ENCODE measurements at regions not wholly inside any gene's neighbourhood (a gene's known extent, or its start where the extent isn't known, plus 50 kb on each side); places are given as distances from the start of the nearest gene placed in this dataset.

GRCh38 chr1:47578721-47579419 lies 141.0 kb downstream of the FOXD2 start:
- ATAC-seq = no peak
- TF ChIP-seq, protein P1, sequence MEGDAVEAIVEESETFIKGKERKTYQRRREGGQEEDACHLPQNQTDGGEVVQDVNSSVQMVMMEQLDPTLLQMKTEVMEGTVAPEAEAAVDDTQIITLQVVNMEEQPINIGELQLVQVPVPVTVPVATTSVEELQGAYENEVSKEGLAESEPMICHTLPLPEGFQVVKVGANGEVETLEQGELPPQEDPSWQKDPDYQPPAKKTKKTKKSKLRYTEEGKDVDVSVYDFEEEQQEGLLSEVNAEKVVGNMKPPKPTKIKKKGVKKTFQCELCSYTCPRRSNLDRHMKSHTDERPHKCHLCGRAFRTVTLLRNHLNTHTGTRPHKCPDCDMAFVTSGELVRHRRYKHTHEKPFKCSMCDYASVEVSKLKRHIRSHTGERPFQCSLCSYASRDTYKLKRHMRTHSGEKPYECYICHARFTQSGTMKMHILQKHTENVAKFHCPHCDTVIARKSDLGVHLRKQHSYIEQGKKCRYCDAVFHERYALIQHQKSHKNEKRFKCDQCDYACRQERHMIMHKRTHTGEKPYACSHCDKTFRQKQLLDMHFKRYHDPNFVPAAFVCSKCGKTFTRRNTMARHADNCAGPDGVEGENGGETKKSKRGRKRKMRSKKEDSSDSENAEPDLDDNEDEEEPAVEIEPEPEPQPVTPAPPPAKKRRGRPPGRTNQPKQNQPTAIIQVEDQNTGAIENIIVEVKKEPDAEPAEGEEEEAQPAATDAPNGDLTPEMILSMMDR (IDR thresholded peaks at IDR 0.05) = no peak
- intact Hi-C loops (cut with DNase I, micrococcal nuclease) = no loop called here
- no peaks in the 10 kb centered on the region for H3K4me1 ChIP-seq (ENCODE audit: low read depth)
- no peak for DNase-seq
- H3K9me3 ChIP-seq = no peaks in the 10 kb centered on the region
- H3K36me3 ChIP-seq (ENCODE audit: low read depth) = no peaks in the 10 kb centered on the region
- no peak overlapping the region for H3K4me3 ChIP-seq

- no peak overlapping the region for H3K4me3 ChIP-seq
- H3K36me3 ChIP-seq (ENCODE audit: low read depth) = no peaks in the 10 kb centered on the region
- DNase-seq (no peak), ATAC-seq (no peak)
- TF ChIP-seq, protein P1 (IDR thresholded peaks at IDR 0.05) = no peak
- no peaks in the 10 kb centered on the region for H3K4me1 ChIP-seq (ENCODE audit: low read depth)
- no peaks in the 10 kb centered on the region for H3K9me3 ChIP-seq
- intact Hi-C loops (cut with DNase I, micrococcal nuclease) = no loop called here
These were observed 142.0 kb downstream of the FOXD2 start for GRCh38 chr1:47579809-47580208.

- no peak for DNase-seq
These were observed 142.7 kb downstream of the FOXD2 start for GRCh38 chr1:47580451-47580995.

DNA sequence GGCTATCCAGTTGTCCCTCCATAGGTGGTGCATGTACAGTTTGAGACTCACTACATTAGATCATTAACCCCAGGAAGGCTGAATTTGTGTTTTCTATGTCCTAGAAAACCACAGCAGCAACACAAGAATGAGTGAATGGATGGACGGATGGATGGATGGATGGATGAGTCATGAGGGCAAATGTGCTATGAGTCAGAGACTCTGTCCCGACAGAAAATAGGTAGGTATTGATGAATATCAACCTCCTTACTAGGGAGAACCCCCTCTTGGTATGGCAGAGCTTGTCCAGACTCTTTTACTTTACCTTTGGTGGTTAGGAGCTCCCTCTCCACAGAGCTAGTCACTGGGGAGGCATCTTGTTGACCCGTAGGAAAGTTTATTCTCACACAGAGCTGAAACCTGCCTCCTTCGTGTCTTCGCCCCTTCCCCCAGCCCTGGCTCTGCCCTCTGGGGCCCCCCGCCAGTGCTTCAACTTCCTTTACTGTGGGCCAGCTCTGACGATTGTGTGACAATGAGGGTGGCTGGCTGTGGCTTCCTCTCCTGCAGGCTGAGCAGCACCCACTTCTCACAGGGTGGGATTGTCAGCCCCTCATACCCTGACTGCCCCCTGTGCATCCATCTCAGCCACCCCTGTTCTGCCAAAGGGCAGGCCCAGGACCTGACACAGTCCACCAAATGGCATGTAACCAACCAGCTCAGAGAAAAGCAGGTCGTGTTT lies 145.2 kb downstream of the FOXD2 start:
- DNase-seq (no peak), ATAC-seq (no peak)
- TF ChIP-seq, protein P1 (IDR thresholded peaks at IDR 0.05) = no peak
- no peaks in the 10 kb centered on the region for H3K36me3 ChIP-seq (ENCODE audit: low read depth)
- no peaks in the 10 kb centered on the region for H3K9me3 ChIP-seq
- no peak overlapping the region for H3K4me3 ChIP-seq
- H3K4me1 ChIP-seq (ENCODE audit: low read depth) = no peaks in the 10 kb centered on the region
- intact Hi-C loops (cut with DNase I, micrococcal nuclease) = no loop called here

More at GRCh38 chr1:47580451-47580995, 142.7 kb downstream of the FOXD2 start:
- no peak for ATAC-seq
- intact Hi-C loops (cut with DNase I, micrococcal nuclease) = no loop called here
- H3K4me3 ChIP-seq = no peak overlapping the region
- H3K36me3 ChIP-seq (ENCODE audit: low read depth) = no peaks in the 10 kb centered on the region
- no peaks in the 10 kb centered on the region for H3K4me1 ChIP-seq (ENCODE audit: low read depth)
- no peaks in the 10 kb centered on the region for H3K9me3 ChIP-seq
- TF ChIP-seq, protein P1 (IDR thresholded peaks at IDR 0.05) = no peak

DNA sequence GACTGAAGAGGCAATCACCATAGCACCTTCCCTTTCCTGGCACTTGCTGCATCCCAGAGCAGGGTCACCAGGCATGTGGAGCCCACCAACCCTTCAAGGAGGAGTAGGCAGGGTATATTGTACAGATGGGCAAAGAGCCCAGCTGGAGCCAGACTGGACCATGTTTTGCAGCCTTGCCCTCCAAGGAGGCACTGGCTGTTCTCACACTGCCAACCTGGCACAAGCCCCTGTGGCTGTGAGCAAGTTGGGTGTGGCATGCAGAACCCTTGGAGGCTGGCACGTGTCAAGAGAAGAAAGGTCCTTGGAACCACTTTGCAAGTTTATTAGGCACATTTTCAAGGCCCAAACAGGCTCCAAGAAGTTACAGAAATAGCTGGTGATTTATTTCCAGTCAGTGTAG lies 146.4 kb downstream of the FOXD2 start:
- no peak overlapping the region for H3K4me3 ChIP-seq
- ATAC-seq = no peak
- H3K9me3 ChIP-seq = no peaks in the 10 kb centered on the region
- no peak for DNase-seq
- intact Hi-C loops (cut with DNase I, micrococcal nuclease) = no loop called here
- TF ChIP-seq, protein P1 (IDR thresholded peaks at IDR 0.05) = no peak
- H3K4me1 ChIP-seq (ENCODE audit: low read depth) = no peaks in the 10 kb centered on the region
- H3K36me3 ChIP-seq (ENCODE audit: low read depth) = no peaks in the 10 kb centered on the region

All from mucosa of descending colon (tissue), 3 donors.